ENCODE measurements at regions not wholly inside any gene's neighbourhood (a gene's known extent, or its start where the extent isn't known, plus 50 kb on each side); places are given as distances from the start of the nearest gene placed in this dataset.
"Not testable (repeated sequence)": the region's sequence is repeated elsewhere in the genome, so short reads cannot be mapped to it uniquely, and the experiment has no call there.

DNA sequence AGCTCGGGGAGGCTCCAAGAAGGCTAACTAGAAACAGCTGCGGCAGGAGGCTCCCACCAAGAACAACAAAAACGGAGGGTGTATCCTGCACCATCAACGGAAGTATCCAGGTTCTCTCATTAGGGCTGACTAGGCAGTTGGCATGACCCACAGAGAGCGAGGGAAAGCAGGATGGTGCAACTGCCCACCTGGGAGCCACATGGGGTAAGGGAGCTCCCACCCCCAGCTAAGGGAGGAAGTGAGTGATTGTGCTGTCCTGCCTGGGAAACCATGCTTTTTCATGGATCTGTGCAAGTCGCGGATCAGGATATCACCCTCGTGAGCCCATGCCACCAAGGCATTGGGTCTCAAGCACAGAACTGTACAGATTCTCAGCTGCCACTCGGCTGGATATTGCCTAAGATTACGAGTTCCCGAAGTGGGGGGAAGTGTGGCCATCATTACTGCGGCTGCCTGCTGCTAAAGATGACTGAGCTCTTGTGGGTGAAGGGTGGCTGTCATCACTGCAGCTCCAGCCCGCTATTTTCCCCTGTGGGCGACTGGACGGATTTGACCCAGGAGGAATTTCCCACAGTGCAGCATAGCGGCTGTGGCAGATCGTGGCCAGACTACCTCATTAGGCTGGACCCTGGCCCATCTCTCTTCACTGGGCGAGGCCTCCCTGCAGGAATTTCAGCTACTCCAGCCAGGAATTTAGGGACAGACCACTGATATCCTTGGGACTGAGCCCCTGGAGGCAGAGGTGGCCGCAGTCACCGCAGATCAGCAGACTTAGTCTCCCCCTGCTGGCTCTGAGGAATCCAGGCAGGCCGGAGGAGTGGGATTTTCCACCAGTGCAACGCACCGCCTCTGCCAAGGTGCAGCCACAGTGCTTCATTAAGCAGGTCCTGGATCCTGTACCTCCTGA is 515.7 kb downstream of the FRK start:
- no peak for DNase-seq (ENCODE audit: low read depth)

DNA sequence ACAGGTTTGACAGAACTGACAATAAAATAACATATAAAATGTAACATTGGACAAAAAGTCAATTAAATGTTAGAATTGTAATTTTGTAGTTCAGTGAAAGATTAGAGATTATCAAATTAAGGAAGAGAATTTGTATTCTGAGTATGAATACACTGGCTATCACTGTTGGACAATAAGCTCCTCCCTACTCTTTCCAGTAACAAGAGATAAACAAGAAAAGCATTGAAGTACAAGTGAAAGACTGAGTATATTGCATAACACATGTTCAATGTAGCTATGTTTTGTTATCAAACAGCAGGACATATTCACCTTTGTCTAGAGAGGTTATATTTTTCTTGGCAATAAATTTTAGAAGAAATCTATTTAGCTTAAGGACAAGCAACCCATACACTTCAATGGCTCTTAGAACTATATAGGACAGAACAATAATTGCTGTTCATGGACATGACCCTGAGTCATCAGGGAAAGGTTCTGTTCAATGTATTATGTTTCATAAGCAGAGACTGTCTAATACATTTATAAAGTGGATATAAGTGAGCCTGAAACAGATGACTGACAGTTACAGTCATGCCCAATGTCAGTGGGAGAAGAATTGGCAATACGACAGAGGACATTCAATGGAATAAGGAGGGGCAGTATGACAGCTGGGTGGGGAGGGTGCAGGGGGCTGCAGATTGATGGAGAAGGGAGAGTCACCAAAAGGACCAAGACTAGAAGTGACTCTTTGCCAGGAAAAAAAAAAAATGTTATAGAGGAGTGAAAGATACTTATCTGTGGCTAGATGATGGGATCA is 520.4 kb downstream of the FRK start:
- no peak for DNase-seq (ENCODE audit: low read depth)

DNA sequence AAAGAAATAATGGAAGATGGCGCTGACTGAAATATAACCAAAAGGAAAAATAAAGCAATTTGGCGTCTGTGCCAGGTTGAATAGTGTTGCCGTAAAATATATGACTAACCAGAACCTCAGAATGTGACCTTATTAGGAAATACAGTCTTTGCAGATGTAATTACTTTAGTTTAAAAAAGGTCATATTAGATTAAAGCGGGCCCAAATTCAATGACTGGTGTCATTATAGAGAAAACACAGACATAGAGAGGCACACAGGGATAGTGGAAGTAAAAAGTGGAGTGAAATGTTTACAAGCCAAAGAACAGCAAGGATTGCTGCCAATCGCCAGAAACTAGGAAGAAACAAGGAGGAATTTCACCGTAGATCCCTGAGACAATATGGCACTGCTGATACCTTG is 521.2 kb downstream of the FRK start:
- no peak for DNase-seq (ENCODE audit: low read depth)

DNA sequence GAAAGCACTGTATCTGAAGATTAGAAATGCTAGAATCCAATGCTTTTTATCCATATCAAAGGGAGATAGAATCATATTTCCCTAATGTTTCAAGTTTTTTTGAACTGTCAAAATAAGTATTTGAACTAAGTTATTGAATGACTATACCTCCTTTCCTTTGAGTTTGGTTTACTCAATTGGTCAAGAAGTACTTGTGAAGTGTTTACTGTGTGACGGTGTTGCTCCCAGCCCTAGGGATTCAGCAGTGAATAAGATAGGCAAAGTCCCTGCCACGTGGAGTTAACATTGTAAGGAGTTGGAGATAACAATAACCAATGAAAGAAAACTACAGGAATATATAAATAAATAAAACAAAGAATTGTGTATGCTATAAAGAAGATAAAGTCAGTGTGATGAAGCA is 535.9 kb downstream of the FRK start:
- no peak for DNase-seq (ENCODE audit: low read depth)

DNA sequence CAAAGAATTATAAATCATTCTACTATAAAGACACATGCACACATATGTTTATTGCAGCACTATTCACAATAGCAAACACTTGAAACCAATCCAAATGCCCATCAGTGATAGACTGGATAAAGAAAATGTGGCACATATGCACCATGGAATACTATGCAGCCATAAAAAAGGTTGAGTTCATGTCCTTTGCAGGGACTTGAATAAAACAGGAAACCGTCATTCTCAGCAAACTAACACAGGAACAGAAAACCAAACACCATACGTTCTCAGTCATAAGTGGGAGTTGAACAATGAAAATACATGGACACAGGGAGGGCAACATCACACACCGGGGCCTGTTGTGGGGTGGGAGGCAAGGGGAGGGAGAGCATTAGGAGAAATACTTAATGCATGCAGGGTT is 538.9 kb downstream of the FRK start:
- not testable (repeated sequence) for DNase-seq (ENCODE audit: low read depth)

DNA sequence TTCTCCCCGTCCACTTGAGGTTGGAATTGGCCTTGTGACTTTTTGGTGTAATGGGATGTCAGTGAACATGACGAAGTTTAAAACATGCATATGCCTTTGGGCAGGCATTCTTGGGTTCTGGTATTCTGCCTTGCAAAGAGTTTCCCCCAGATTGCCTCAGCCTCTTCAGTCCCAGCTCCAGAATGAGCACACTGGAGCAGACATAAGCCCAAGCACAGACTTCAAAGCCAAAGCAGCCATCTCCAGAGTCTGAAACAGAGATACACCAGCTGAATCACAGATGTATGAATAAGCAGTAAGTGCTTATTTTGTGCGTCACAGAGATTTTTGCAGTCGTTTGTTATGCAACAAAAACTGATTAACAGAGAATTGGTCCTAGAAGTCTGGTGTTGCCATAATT is 546.0 kb downstream of the FRK start:
- peak; percentile 79 for DNase-seq (ENCODE audit: low read depth)

DNA sequence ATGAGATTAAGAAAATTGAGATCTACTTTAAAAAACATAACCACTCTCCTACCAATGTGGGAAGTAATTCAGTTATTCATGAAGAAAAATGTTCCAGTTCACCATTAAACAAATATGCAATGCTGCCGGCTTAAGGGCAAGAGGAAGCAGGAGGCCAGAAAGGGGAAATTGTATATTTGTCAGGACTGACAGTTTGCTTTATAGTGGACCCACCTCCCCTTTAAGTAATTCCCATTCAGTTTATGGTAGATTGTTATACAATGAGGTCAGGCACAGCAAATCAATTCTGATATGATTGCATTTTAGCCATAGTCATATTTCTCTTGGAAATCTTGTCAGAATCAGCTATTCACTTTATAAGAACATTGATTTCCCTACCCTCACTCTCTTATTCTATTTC is 547.8 kb downstream of the FRK start:
- no peak for DNase-seq (ENCODE audit: low read depth)

DNA sequence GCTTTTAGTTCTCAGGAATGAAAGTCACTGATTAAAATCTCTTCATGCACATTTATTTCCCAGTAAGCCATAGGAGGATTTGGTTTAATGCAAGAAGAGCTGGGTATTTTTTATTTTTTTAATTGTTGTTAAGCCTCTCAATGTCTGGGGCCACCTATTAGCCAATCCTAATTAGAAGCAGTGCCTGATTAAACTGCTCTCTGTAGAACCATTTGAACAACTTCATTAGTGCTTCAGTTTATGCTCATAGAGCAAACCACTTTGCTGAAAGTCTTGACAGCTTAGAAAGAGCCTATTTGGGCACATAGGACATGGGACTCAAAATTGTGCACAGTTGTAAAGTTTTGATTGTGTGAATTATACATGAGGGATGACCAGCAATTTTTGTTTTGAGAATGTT is 548.9 kb downstream of the FRK start:
- no peak for DNase-seq (ENCODE audit: low read depth)

DNA sequence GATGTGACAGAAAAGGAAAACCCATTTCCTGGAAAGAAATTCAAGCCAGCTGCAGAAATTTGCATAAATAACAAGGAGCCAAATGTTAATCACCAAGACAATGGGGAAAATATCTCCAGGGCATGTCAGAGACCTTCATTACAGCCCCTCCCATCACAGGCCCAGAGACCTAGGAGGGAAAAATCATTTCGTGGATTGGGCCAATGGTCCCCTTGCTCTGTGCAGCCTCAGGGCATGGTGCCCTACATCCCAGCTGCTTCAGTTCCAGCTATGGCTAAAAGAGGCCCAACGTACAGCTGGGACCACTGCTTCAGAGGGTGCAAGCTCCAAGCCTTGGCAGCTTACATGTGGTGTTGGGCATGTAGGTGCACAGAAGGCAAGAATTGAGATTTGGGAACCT is 558.3 kb downstream of the FRK start:
- not testable (repeated sequence) for DNase-seq (ENCODE audit: low read depth)

DNA sequence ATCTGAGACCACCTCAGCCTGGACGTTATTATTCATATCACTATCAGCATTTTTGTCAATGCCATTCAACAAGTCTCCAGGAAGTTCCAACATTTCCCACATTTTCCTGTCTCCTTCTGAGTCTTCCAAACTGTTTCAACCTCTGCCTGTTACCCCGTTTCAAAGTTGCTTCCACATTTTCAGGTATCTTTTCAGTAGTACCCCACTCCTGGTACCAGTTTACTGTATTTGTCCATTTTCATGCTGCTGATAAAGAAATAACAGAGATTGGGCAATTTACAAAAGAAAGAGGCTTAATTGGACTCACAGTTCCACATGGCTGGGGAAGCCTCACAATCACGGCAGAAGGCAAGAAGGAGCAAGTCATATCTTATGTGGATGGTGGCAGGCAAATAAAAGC is 565.5 kb downstream of the FRK start:
- DNase-seq (ENCODE audit: low read depth): no peak

DNA sequence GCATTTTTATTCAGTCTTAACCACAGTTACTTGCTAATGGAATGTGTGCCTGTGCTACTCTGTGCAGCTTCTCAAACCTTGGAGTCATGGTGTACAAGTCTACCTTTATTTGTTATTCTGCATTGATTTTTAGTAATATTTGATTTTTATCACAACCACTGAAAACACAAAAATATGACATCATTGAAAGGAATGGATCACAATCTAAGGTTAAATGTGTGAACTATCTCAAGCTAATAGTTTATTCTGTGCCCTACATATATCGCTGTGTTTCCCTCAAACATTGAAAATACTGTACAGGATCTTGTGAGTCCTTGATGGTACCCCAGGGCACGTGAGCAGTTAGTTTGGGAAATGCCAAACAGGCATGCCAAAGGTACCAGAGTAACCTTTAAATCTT is 573.4 kb downstream of the FRK start:
- DNase-seq (ENCODE audit: low read depth): no peak

DNA sequence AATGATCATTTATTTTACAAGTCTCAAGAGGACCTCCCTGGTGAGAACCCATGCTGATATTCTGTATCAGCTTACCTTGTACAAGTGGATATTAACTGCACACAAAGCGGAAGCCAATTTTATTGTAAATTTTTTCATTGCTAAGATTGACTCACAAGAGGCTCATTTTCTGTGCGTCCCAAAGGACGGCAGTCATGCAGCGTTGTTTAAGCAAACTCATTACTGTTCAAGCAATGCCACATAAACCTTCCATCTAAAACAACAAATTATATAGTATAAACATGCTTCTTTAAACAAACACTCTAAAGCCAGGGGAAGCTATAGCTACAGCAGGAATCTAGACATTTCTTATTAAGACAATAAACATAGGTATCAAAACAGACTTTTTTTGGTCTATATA is 575.3 kb downstream of the FRK start:
- DNase-seq (ENCODE audit: low read depth): no peak

DNA sequence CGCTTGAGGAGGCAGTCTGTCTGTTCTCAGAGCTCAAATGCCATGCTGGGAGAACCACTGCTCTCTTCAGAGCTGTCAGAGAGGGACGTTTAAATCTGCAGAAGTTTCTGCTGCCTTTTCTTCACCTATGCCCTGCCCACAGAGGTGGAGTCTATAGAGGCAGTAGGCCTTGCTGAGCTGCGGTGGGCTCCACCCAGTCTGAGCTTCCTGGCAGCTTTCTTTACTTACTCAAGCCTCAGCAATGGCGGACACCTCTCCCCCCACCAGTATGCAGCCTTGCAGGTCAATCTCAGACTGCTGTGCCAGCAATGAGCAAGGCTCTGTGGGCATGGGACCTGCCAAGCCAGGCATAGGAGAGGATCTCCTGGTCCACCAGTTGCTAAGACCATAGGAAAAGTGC is 580.1 kb downstream of the FRK start:
- not testable (repeated sequence) for DNase-seq (ENCODE audit: low read depth)

DNA sequence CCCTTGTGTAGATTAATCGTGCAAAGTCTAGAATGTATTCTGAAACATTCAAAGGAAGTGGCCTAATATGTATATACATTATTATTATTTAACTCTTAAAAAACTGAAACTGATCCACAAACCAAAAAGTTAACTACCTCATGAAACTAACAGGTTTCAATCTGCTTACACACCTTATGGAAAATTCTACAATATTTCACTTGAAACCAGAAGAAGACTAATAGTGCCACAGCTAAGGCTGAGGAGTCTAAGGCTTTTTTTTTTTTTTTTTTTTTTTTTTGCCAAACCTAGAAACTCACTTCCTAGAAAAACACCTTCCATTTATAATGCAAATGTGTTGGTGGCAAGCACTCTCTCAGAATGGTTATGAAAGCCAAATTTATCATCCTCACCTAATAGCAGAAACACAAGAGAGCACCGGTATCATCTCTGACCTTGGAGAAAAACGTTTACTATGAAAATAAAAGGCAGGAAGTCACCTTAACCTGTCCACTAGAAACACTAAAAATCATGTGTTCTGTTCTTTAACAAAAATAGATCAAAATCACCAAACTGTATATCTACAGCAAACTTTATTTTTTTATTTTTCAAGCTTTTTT is 586.1 kb downstream of the FRK start:
- no peak for DNase-seq (ENCODE audit: low read depth)

DNA sequence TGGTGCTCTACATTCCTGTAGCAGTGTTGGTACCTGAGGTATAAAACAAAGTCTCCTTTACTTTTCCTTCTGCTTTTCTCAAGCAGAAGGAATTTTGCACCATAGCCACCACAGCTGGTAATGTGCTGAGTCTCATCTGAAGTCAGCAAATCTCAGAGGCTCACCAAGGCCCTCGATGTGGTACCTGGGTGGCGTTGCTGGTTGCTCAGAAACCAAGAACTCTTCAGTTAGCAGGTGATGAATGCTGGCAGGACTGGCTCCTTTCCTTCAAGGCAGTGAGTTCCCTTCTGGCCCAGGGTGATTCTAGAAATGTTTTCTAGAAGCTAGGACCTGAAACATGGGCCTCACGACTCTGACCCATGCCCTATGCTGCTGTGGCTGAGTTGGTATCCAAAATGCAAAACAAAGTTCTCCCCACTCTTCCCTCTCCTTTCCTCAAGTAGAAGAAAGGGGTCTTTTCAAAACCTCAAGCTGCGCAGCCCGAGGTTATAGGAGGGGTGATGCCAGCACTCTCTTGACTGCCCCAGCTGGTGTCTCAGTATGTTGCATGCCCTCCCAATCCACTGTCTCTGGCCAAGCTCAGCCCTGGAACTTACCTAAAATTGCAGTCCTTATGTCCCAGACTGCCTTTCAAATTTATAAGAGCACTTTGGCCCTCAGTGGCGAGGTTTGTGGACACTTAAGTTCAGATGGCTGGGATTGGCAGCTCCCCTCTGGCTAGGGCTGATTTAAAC is 592.3 kb downstream of the FRK start:
- no peak for DNase-seq (ENCODE audit: low read depth)

DNA sequence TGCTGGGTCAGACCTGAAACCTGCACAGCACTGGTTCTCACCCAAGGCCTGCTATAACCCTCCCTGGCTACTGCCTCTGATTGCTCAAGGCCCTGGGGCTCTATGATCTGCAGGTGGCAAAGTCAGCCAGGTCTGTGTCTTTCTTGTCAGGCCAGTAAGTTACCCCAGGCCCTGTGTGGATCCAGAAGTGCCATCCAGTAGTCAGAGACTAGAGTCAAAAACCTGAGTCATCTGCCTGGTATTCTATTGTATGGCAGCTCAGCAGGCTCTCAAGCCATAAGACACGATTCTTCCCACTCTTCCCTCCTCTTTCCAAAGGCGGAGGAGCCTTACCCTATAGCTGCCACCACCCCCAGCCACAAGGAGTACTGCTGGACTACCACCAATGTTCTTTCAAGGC is 593.0 kb downstream of the FRK start:
- no peak for DNase-seq (ENCODE audit: low read depth)

DNA sequence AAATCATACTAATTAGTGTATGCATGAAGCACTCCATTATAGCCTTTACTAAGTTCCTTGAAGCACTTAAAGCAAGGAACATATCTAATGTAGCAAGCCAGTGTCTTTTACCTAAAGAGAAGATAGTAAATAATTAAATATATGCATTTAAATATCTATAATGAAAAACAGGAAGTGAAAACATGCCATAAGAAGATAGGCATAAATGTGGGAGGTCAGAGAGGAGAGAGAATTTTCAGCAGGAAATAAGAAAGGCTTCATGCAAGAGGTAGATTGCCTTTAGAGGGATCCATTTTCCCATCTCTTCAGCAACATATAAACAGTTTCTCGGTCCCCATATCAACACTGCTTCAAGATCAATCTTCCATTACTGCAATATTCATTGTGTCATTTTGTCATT is 599.8 kb downstream of the FRK start:
- no peak for DNase-seq (ENCODE audit: low read depth)

DNA sequence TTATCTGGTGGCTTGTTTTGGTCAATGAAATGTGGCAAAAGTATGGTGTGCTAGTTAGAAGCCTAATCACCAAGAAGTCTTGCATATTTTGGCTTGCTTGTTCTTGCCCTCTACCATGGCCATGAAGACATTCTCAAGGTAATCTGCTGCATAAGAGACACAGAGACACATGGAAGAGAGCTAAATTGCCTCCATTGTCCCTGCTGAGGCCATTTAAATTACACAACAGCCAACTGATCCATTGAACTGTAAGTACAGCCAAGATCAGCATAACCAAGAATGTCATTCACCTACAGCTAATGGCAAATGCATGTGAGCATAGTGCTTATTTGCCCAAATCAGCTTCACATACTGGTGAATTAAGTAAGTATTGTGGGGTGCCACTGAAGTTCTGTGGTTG is 603.8 kb downstream of the FRK start:
- no peak for DNase-seq (ENCODE audit: low read depth)

DNA sequence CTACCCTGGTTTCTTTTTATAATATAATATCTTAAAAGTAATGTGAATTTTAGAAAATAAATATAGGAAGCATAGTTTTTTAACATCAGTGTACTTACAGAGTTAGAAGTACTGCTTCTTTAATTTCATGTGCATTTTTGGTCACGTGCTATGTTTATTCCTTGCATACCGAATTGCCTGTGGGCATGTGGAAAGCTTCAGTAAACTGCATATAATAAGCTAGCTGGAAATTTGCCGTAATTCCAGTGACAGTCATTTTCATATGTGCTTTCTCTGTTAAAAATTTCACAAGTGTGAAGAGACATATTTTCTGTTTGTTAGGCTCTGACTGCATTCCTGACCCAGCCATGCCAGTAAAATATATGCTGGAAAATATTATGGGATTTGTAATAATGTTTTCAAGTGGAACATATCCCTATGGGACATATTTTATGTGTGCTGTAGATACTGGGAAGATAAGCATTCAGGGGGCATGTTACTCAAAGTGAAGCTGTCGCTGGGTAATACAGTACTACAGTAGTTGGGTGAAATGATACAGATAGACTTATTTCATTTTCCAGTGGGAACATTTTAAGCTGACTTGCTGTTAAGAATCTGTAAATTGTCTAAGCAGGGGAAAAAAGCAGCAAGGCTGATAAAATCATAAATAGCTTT is 616.7 kb downstream of the FRK start:
- DNase-seq (ENCODE audit: low read depth): no peak

DNA sequence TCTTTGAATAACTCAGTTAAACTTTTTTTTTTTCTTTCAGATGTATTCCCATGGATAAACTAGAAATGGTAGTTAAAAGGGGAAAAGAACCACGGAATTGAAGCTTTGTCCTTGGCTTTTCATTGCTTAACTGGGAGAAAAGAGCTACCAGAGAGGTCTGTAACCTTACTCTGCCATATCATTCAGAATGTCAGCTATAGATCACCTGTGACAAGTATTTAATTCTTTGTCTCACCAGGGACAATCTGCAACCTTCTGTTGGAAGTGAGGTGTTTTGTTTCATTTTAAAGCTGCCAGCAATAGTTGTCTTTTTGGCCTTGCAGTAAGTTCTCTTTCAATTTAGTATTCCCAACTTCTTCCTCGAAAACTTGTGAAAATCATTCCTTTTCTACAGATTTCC is 618.4 kb downstream of the FRK start:
- no peak for DNase-seq (ENCODE audit: low read depth)

DNA sequence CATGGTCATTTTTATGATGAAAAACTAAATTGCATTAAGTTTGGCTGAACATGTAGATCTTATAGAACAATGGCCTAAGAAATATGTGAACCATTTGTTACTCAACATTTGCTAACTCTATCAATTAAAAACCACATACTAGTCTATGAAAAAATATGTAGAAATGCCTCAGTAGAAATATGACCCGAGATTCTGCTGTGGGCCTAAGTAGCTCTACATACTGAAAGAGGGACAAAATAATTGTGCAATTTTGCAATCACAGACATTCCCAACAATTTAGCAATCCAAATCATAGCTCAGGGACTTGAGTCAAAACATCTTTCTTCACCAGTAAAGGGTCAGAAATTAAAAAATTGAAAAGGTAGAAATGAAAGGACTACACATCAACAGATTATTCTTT is 619.0 kb downstream of the FRK start:
- DNase-seq (ENCODE audit: low read depth): peak; percentile 4

DNA sequence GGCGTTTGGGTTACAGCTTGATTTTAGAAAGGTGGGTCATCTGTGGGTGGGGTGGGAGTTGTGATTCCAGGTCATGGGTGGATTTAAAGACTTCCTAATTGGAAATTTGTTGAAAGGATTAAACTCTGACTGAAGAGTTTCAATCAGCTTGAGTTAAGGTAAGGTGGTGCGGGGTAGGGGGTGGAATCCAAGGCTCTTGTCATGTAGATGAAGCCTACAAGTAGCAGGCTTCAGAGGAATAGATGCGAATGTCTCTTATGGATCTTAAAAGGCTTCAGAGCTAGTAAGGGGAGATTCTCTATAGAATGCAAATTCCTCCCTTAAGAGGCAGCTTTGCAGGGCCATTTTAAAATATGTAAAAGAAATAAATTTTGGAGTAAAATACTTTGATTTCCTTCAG is 645.3 kb downstream of the FRK start:
- no peak for DNase-seq (ENCODE audit: low read depth)

Measured in EH (cell line).